Nephron (organoid): ENCODE measurements at regions not wholly inside any gene's neighbourhood (a gene's known extent, or its start where the extent isn't known, plus 50 kb on each side); places are given as distances from the start of the nearest gene placed in this dataset.

Experiments used
- H3K27ac Mint-ChIP-seq, 3 experiments: 2 replicates each; pipeline ENCODE4 v1.8.0; 2020; ENCODE audit warnings: mixed read lengths in 3 of 3, mild to moderate bottlenecking in 2 of 3, moderate library complexity in 1 of 3
- H3K27me3 Mint-ChIP-seq: 2 replicates; pipeline ENCODE4 v1.8.0; 2021; ENCODE audit warnings: low read depth, mild to moderate bottlenecking, moderate library complexity, mixed read lengths
- H3K36me3 Mint-ChIP-seq: 2 replicates; pipeline ENCODE4 v1.8.0; 2020; ENCODE audit warnings: low read depth, mixed read lengths
- H3K4me1 Mint-ChIP-seq: 2 replicates; pipeline ENCODE4 v1.8.0; 2020; ENCODE audit warnings: mixed read lengths
- H3K4me3 Mint-ChIP-seq, 3 experiments: 2 replicates each; pipeline ENCODE4 v1.8.0; 2020; ENCODE audit warnings: mild to moderate bottlenecking in 3 of 3, mixed read lengths in 3 of 3, moderate library complexity in 2 of 3
- H3K9me3 Mint-ChIP-seq: 2 replicates; pipeline ENCODE4 v1.8.0; 2020; ENCODE audit warnings: mixed read lengths
- TF ChIP-seq, protein P1 (sequence below), 3 experiments: fragments of 200-600 bp; sonication (generic); IDR thresholded peaks; one replicate each; pipeline ENCODE4 v1.5.0; 2021; ENCODE audit warnings: antibody characterized with exemption in 3 of 3; ENCODE audit not compliant: unreplicated experiment in 3 of 3

DNA sequence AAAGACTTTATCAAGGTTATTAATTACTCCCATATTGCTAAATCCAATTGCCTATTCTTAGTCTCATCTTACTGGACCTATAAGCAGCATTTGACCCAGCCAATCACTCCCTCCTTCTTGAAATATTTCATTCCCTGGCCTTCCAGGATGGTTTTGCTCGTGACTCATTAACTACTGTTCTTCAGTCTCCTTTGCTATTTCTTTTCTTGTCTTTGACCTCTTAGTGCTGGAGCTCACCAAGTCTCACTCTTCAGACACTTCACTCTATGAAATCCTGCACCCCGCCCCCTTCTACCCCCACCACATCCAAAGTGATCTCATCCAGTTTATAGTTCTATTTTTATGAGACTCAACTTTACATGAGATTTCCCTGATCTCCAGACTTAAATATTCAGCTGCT, 803.1 kb upstream of the WWC1 start:
- H3K4me3 Mint-ChIP-seq: no peak overlapping the region
- H3K27me3 Mint-ChIP-seq: peaks cover 5% of the 10 kb centered on the region
- no peaks in the 10 kb centered on the region for H3K36me3 Mint-ChIP-seq
- TF ChIP-seq, protein P1, sequence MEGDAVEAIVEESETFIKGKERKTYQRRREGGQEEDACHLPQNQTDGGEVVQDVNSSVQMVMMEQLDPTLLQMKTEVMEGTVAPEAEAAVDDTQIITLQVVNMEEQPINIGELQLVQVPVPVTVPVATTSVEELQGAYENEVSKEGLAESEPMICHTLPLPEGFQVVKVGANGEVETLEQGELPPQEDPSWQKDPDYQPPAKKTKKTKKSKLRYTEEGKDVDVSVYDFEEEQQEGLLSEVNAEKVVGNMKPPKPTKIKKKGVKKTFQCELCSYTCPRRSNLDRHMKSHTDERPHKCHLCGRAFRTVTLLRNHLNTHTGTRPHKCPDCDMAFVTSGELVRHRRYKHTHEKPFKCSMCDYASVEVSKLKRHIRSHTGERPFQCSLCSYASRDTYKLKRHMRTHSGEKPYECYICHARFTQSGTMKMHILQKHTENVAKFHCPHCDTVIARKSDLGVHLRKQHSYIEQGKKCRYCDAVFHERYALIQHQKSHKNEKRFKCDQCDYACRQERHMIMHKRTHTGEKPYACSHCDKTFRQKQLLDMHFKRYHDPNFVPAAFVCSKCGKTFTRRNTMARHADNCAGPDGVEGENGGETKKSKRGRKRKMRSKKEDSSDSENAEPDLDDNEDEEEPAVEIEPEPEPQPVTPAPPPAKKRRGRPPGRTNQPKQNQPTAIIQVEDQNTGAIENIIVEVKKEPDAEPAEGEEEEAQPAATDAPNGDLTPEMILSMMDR (IDR thresholded peaks at IDR 0.05; ENCODE audit: unreplicated experiment in 3 of 3): no peak
- no peak overlapping the region for H3K27ac Mint-ChIP-seq
- H3K9me3 Mint-ChIP-seq: no peaks in the 10 kb centered on the region
- no peaks in the 10 kb centered on the region for H3K4me1 Mint-ChIP-seq

DNA sequence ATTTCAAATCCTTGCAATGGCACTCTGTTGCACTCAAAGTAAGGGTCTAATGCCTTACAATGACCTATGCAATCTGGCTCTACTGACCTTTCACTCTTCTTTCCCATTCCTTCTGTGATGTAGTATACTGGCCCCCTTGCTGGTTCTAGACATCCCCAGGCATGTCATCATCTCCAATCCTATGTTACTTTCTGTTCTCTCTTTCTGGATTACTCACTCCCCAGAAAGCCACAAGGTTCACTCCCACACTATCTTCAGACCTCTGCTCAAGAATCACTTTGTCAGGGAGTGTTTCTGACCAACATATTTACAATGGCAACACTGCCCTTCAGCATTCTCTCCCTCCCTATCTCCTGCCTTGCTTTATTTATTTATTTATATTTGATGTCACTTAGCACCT, 802.2 kb upstream of the WWC1 start:
- Mint-ChIP-seq H3K4me3 (no peak overlapping the region), H3K27me3 (peaks cover 3% of the 10 kb centered on the region)
- TF ChIP-seq, protein P1 (IDR thresholded peaks at IDR 0.05; ENCODE audit: unreplicated experiment in 3 of 3): no peak

DNA sequence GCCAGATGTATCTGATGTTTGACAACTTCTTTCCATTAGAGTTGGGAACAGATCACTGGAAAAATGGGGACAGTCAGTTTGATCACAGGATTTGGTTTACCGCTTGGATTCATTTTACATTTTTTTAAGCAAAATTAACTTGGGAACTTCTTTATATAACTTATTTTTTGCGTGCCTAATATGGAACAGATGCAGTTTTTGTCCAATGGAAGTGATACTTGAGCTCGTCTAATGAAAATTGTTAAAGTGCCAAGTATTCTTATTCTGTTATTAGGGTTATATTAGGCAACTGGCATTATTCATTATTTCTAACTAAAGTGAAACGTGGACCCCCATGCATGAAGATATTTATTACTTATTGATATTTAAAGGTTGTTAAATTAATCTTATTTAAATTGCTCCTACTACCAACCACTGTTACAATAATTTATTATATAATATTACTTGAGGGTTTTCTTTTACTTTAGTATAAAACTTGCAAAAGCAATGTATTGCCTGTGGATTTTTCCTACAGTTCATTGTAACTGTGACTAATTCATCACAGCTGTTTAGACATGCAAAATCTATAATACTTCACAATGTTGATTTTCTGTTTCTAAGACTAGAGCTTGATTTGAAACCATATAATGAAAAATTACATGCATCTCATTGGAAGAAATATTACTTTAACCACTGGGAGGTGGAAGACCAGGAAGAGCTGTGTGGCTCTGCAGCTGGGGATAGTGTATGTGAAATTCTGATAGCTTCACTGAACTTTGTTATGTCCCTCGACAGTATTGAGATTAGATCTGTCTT, 787.3 kb upstream of the WWC1 start:
- H3K4me1 Mint-ChIP-seq: peaks cover 18% of the 10 kb centered on the region
- H3K4me3 Mint-ChIP-seq: no peak overlapping the region
- peaks cover 26% of the 10 kb centered on the region for H3K27me3 Mint-ChIP-seq
- TF ChIP-seq, protein P1 (IDR thresholded peaks at IDR 0.05; ENCODE audit: unreplicated experiment in 3 of 3): no peak
- no peak overlapping the region for H3K27ac Mint-ChIP-seq
- H3K36me3 Mint-ChIP-seq: no peaks in the 10 kb centered on the region
- H3K9me3 Mint-ChIP-seq: no peaks in the 10 kb centered on the region

More for the DNA sequence above, 802.2 kb upstream of the WWC1 start:
- Mint-ChIP-seq H3K27ac (no peak overlapping the region), H3K9me3 (no peaks in the 10 kb centered on the region), H3K36me3 (no peaks in the 10 kb centered on the region), H3K4me1 (no peaks in the 10 kb centered on the region)

DNA sequence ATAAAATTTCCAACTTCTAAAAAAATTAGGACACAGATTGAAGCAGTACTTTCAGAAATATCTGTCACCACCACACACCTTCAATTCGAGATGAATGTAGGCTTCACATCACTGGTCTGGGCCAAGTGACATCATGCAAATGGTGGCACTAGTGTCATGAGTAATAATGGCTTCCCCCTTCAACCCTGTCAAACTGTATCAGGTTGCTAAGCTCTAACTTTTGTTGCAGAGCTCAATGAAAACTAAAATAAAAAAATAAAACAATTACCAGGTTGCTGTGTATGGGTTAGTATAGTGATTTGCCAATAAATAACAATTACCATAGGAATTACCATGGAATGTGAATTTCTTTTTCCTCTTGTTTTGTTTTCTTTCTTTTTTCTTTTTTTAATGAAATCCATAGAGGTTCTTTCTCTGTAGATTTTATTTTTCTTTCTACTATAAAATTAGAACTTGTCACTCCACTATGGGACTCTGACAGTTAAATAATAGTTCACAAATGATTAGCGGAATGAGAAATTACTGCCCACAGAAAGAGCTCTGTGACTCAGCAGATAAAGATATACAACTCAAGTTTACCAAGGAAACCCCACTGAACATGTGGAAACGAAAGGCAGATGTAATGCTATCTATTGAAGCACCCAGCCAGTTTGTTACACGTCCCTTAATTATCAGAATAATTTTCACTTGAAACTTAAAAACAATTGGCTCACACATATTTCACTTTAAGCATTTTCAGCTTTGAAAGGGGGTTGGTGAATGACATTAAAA, 783.8 kb upstream of the WWC1 start:
- H3K27ac Mint-ChIP-seq: no peak overlapping the region
- TF ChIP-seq, protein P1 (IDR thresholded peaks at IDR 0.05; ENCODE audit: unreplicated experiment in 3 of 3): no peak
- peaks cover 35% of the 10 kb centered on the region for H3K27me3 Mint-ChIP-seq
- no peaks in the 10 kb centered on the region for H3K9me3 Mint-ChIP-seq
- H3K4me1 Mint-ChIP-seq: peaks cover 9% of the 10 kb centered on the region
- H3K36me3 Mint-ChIP-seq: no peaks in the 10 kb centered on the region
- no peak overlapping the region for H3K4me3 Mint-ChIP-seq

DNA sequence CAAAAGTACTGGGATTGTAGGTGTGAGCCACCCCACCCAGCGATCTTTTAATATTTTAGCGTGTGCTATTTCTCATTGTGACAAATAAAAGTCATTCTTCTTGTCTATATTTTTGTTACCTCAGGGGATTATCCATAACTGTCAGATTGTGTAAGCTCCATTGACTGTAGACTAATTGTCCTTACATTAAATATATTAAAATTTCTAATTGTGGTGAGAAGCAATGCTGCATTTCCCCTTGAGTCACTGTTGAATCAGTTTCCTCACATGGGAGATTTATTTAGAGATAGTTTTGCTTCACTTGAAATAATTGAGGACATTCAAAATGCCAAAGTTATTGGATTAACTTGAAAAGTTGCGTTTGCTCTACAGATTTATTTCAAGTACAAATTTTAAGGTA, 782.4 kb upstream of the WWC1 start:
- Mint-ChIP-seq H3K9me3 (no peaks in the 10 kb centered on the region), H3K4me1 (peaks cover 9% of the 10 kb centered on the region), H3K4me3 (no peak overlapping the region), H3K36me3 (no peaks in the 10 kb centered on the region), H3K27ac (no peak overlapping the region), H3K27me3 (peaks cover 35% of the 10 kb centered on the region)
- TF ChIP-seq, protein P1 (IDR thresholded peaks at IDR 0.05; ENCODE audit: unreplicated experiment in 3 of 3): no peak
